NCI-H1930 (cell line): ENCODE measurements at regions not wholly inside any gene's neighbourhood (a gene's known extent, or its start where the extent isn't known, plus 50 kb on each side); places are given as distances from the start of the nearest gene placed in this dataset.
"Not testable (repeated sequence)": the region's sequence is repeated elsewhere in the genome, so short reads cannot be mapped to it uniquely, and the experiment has no call there.

Experiments used
- DNase-seq, 2 experiments: peaks; one replicate each; lab custom pipeline; 2025; lab: John Stamatoyannopoulos, UW

DNA sequence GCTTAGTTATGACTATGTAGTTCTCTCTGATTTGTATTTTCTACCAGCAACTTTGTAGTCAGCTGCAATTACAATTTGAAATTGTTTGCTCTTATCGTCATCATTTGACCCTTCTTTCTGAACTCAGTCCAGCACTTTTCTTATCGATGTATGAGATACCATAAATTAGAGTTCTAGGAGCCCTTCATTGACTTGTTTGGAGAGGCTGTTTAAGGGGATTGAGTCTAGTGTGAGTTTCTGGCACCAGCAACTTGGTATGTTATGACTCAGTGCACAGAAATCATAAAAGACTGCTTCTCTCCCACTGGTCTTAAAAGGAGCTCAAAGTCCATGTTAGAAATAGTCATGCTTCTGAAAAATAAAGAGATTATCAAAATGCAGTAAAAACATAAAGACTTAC is 190.3 kb downstream of the TENT5A start:
- no peak for DNase-seq

GRCh38 chr6:81561731-81562130 is 190.8 kb downstream of the TENT5A start:
- no peak for DNase-seq

DNA sequence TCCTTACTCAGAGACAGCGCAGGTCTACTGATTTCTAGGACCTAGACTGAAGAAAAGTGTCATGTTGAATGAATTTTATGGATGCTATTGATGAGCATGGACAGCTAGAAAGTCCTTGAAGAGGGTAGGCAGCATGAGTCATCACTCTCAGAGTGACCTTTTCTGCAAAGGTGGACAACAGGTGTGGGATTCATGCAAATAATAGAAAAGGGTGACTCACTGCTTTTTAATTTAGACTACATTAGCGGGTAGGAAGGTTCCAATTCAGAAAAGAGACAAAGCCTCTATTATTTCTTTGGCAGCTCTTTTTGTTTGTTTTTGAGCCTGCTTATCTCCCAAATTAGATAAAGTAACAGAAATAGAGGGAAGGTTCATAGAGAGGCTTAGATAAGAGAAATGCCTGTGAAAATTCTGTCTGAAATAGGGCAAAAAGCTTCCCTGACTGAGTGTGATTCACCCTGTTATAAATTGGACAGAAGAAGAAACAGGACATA is 191.4 kb downstream of the TENT5A start:
- DNase-seq, result peak in 1 of 2 experiments; percentile 12

- no peak for DNase-seq
These were observed 194.7 kb downstream of the TENT5A start for GRCh38 chr6:81557811-81558210.

DNA sequence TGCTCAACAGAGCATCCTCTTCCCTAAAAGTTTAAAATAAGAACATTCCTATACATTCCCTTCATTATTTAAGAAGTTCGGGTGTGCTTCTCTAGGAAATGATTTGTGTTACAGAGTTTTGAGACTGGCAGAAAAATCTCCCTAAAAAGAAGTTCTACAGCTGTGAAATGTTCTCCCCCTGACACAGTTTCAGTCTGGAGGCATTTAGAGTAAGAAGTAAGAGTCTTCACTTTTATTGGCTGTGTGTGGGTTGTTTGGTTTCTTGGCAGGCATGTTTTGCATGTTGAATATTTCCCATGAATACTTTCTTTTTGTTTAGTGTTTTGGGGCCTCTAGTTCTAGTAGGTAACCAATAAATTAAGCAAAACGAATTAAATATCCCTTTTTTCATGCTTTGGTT is 195.9 kb downstream of the TENT5A start:
- no peak for DNase-seq

- DNase-seq, result no peak
These were observed 199.3 kb downstream of the TENT5A start for GRCh38 chr6:81553216-81553615.

DNA sequence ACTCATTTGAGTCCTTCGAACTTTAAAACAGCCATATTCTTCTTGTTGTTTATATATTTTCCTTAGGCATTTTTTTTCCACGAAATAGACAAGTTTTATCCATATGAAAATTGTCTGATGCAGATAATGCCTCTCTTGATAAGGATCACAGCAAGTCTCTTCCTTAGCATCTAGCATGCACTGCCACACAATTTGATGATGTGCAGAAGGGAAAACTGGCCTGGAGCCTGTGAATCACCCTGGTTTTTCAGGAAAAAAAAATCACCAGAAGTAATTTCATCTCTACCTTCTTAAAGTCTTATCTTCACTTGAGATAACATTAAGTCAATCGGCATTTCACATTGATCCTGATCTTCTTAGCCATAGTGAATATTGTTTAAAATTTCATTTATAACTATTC is 199.8 kb downstream of the TENT5A start:
- DNase-seq, result no peak

DNA sequence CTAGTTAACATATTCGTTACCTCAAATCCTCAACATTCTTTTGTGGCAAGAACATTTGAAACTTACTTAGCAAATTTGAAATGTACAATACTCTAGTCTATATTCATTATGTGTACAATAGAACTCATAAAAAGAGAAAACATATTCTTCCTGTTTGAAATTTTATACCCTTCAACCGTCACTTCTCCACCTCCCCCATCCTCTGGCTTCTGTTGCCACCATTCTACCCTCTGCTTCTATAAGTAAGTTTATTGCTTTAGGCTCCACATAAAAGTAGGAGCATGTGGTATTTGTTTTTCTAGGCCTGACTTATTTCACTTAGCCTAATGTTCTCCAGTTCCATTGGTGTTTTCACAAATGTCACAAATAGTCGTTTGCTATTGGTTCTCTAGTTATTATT is 205.3 kb downstream of the TENT5A start:
- DNase-seq, result no peak

GRCh38 chr6:81534934-81535465 is 217.5 kb downstream of the TENT5A start:
- DNase-seq, result no peak

GRCh38 chr6:81531869-81532561 is 220.5 kb downstream of the TENT5A start:
- no peak for DNase-seq

DNA sequence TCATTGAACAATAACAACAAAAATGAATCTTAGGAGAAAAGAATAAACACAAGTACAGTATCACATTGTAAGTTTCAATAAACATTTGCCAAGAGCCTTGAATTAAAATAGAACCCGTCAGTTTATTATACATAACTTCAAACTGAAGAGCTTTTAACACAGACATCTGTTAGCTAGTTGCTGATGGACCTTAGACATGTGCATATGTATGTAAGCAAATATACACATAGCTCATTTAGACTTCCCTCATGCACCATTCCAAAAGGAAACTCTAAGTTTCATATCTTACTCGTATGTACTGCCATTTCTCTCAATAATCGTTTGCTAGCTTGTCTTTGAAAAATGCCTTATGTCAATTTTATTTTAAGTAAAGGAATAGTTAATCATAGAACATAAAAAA is 235.0 kb downstream of the TENT5A start:
- DNase-seq, result no peak

DNA sequence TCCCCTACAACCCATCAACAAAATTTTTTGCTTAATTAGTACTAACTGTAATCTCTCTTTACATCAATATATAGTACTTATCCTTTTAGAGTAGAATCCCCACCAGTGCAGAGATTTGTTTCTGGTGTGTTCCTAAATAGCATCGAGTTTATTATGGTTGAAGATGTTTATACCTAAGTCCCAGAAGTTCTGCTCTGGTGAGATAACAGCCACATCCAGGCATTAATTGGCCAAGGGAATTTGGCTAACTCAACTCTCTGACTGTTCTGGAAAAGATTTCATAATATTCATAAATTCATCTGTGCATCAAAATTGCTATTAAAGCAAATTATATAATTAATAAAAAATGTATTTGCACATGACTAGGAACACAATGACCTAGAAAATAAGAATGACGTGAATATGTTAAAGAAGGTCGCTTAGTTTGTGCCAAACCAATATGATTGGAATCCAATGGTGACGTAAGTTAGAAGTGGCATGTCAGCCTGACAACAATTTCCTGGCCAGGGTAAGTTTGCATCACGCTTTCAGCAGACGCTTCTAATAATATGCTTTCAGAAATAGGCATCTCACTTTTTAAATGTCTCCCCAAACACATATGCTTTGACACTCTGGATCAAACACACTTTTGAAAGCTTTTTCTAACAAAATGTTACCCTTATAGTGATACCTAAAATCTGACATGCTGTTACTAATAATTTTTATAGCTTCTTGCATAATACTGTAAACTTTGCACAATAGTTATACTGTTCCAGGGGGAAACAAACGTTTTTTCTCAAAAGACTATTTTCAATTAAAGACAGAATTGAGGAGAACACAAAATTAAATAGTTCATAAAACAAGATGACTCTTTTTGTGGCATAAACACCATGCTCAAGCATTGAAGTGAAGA is 236.7 kb downstream of the TENT5A start:
- DNase-seq, result no peak

DNA sequence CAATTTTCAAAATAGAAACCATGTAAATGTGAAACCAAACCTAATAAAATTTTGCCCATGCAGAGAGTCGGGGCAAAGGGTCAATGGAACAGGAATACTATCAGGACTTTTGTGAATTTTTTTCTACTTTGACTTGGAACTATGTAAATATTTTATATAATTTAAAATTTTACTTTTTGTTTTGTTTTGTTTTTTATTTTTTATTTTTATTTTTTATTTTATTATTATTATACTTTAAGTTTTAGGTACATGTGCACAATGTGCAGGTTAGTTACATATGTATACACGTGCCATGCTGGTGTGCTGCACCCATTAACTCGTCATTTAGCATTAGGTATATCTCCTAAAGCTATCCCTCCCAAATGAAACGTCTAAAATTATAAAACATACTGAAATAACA is 238.3 kb downstream of the TENT5A start:
- not testable (repeated sequence) for DNase-seq

DNA sequence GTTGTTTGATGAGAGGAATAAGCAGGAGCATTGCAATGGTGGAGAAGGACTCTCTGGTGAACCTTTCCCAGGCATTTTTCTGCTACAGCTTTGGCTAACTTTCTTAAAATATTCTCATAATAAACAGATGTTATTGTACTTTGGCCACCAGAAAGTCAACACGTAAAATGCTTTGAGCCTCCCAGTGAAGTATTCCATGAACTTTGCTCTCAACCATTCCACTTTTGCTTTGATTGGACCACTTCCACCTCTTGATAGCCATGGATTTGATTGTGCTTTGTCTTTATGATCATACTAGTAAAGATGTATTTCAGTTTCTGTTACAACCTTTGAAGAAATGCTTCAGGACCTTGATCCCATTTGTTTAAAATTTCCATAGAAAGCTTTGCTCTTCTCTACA is 241.1 kb downstream of the TENT5A start:
- no peak for DNase-seq

DNA sequence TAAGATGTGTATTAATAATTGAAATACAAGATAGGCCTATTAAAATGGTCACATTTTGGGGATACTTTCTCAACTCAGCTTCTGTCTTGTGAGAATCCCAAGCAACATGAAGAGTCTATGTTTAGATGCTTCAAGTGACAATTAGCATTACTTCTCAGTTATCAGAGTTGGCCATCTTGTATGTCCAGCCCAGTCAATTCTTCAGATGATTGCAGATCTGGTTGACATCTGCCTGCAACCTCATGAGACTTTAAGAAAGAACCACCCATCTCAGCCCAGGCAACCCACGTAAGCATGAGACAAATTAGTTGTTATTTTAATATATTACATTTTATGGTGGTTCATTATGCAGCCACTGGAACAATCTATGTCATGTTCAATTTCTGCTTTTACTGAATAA is 256.5 kb downstream of the TENT5A start:
- DNase-seq, result no peak

DNA sequence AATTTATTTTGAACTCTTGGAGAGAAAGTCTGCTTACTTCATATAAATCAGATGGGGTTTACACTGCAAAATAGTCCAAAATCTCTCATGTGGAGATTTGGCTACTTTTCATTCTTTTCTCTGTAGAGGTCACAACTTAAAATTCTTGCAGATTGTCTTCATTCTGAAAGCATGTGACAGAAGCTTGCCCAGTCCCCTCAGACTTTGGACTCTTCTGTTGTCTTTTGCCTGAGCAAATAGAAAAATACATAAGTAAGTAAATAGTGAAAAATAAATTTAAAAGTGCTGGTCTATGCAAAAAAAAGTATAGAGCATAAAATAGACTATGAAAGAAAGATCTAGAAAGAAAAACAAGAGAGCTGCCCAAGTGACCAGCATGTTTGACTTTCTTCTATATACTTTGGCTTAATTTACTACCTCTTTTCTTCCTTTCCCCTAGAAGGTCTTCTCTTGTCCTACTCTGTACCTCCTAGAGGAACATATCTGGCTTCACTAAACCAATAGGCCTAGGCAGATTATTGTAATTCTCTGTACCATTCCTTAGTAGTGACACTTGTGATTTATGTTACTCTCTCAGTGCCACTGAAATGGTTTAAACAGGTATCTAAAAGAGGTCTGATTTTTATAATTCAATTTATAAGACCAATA is 260.9 kb downstream of the TENT5A start:
- no peak for DNase-seq

DNA sequence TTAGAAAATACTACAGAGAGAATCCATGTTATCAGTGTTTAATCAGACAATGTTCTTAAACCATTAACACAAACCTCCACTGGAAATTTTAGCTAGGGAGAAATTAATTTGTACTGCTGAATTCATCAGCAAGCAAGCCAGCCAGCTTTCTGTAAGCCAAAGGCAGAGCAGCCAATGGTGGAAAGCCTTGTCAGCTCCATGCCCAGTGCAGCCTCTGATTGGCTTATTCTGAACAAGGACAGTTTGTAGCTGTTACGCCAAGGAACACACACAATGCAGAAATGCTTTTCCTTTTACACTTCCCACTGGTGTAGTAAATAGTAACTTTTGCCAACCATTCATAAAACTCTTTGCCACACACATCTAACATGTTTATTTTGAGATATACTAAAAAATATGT is 265.0 kb downstream of the TENT5A start:
- DNase-seq, result no peak

DNA sequence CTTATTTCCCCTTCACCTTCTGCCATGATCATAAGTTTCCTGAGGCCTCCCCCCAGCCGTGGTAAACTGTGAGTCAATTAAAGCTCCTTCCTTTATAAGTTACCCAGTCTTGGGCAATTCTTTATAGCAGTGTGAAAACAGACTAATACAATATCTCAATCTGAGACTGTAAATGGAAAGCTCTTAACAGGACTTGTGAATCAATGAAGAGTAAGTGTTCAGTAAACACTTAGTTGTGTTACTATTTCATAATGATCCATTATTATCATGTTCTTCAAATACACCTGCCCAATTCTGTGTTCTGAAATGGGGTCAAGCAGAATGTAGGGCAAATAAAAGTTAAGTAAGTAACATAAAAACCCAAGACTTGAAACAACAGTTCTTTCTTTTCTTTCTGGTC is 266.2 kb downstream of the TENT5A start:
- peak in 1 of 2 experiments; percentile 16 for DNase-seq

DNA sequence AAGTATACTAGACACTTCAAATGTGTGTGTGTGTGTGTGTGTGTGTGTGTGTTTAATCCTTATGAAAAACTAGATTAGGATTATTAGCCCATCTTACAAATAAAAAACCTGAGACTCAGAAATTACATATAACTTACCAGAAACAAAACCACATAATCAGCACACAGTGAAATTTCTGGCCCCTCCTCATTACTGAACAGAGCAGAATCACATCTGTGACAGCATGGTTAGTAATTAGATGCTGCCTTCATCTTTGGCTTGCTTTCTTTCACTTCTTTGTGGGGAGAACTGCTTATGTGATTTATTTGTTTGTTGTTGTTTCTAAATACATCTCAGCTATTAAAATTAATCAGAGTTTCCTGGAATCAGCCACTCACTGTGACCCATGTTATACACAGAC is 267.1 kb downstream of the TENT5A start:
- DNase-seq, result no peak

- DNase-seq, result no peak
These were observed 268.2 kb downstream of the TENT5A start for GRCh38 chr6:81484251-81484650.

- no peak for DNase-seq
These were observed 272.3 kb downstream of the TENT5A start for GRCh38 chr6:81480139-81480538.

DNA sequence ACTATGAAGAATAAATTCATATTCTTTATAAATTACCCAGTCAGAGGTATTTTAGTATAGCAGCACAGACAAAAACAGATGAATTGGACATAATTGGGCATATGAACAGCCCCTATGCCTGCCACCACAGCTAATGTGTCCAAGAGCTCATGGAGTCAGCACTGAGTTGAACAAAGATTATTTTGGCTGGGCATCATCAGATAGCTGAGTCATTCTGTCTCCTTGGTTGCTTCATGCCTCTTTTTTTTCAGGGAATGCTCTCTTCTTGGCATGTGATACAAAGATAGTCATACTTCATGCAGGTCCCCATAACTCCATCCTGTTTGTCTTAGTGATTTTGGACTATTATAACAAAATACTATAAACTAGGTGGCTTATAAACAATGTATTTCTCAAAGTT is 275.6 kb downstream of the TENT5A start:
- DNase-seq, result no peak

GRCh38 chr6:81475646-81476045 is 276.8 kb downstream of the TENT5A start:
- DNase-seq, result no peak
